Sigmoid colon (tissue), 6 donors: ENCODE measurements at regions not wholly inside any gene's neighbourhood (a gene's known extent, or its start where the extent isn't known, plus 50 kb on each side); places are given as distances from the start of the nearest gene placed in this dataset.
A peak's percentile ranks its signal among the peaks of the same experiment; 100 is the strongest.

Experiments
- DNase-seq: peaks from one replicate; pipeline ENCODE4 v3.0.0-alpha.2; 2019
- H3K27ac ChIP-seq, 4 donors: fragments of 200-600 bp; sonication (generic); one replicate each; pipeline ENCODE4 v1.5.1; 2016 to 2019; ENCODE audit warnings: mild to moderate bottlenecking in 1 of 4
- H3K27me3 ChIP-seq, 3 donors: fragments of 200-600 bp; sonication (generic); one replicate each; pipeline ENCODE4 v1.5.1; 2019; ENCODE audit warnings: mild to moderate bottlenecking in 1 of 3
- H3K36me3 ChIP-seq, 4 donors: fragments of 200-600 bp; sonication (generic); one replicate each; pipeline ENCODE4 v1.5.1; 2016 to 2019
- H3K4me1 ChIP-seq, 4 donors: fragments of 200-600 bp; sonication (generic); one replicate each; pipeline ENCODE4 v1.5.1; 2017 to 2019
- H3K4me3 ChIP-seq, 4 donors: fragments of 200-600 bp; sonication (generic); one replicate each; pipeline ENCODE4 v1.5.1; 2017 to 2019; ENCODE audit warnings: mild to moderate bottlenecking in 2 of 4, moderate library complexity in 1 of 4
- H3K9me3 ChIP-seq, 4 donors: fragments of 200-600 bp in 3 of 4; sonication (generic) in 3 of 4; one replicate each; pipeline versions ENCODE4 v1.5.1 to v1.6.1; 2013 to 2019
- CTCF ChIP-seq, 4 experiments: fragments of 450-650 bp in 3 of 4; fragments of 200-600 bp in 1 of 4; IDR thresholded peaks; one replicate each; pipeline ENCODE4 v1.5.1; 2016 to 2019; ENCODE audit warnings: antibody characterized with exemption in 4 of 4, mild to moderate bottlenecking in 3 of 4, moderate library complexity in 2 of 4
- EP300 ChIP-seq, 4 donors: sonication (generic); formaldehyde crosslinking; IDR thresholded peaks; one replicate each; pipeline ENCODE4 v1.6.1; 2017; ENCODE audit warnings: antibody characterized with exemption in 4 of 4
- POLR2A ChIP-seq, 2 donors: fragments of 450-650 bp; IDR thresholded peaks; one replicate each; pipeline ENCODE4 v1.6.1; 2016; ENCODE audit warnings: antibody characterized with exemption in 2 of 2, mild to moderate bottlenecking in 2 of 2, moderate library complexity in 2 of 2
- POLR2AphosphoS5 ChIP-seq, 4 donors: sonication (generic); formaldehyde crosslinking; IDR thresholded peaks; one replicate each; pipeline ENCODE4 v1.6.1; 2017; ENCODE audit warnings: antibody characterized with exemption in 4 of 4
- WGBS, 2 donors: extraction: QIAGEN DNeasy Blood & Tissue Kit; methylation state at CpG; one replicate each; pipeline ENCODE4 v1.1.7; 2013; 5-methylcytosine and 5-hydroxymethylcytosine counted together
- intact Hi-C: fragments of 100-400 bp; cut with DNase I; formaldehyde crosslinking; loops from one replicate; pipeline ENCODE4 v1.15.1; 2023
- donor health status: healthy with polysubstance abuse.
- donor health status: healthy.

- intact Hi-C loops = no loop called here
- TF ChIP-seq EP300 (IDR thresholded peaks at IDR 0.05) (no peak), CTCF (IDR thresholded peaks at IDR 0.05) (no peak), POLR2AphosphoS5 (IDR thresholded peaks at IDR 0.05) (no peak), POLR2A (IDR thresholded peaks at IDR 0.05) (no peak)
- 85 to 86% methylated on average over 30 of the region's 30 CpGs for WGBS, 2 donors
Observed at GRCh38 chr22:27310966-27311697, 490.4 kb downstream of the MN1 start.

GRCh38 chr22:27311698-27312550 is 489.6 kb downstream of the MN1 start:
- TF ChIP-seq POLR2A (IDR thresholded peaks at IDR 0.05) = no peak
- Histone ChIP-seq H3K27ac (no peak overlapping the region), H3K27me3 (no peaks in the 10 kb centered on the region), H3K9me3 (no peaks in the 10 kb centered on the region), H3K4me3 (no peak overlapping the region), H3K4me1 (peaks cover 0 to 6% (median 0%) of the 10 kb centered on the region in 4 donors), H3K36me3 (no peaks in the 10 kb centered on the region)
- no peak for DNase-seq
- 35 to 50% methylated on average over 16 of the region's 16 CpGs for WGBS, 2 donors
- intact Hi-C loops = no loop called here

More at GRCh38 chr22:27310966-27311697, 490.4 kb downstream of the MN1 start:
- Histone ChIP-seq H3K27me3 (no peaks in the 10 kb centered on the region), H3K9me3 (no peaks in the 10 kb centered on the region), H3K36me3 (no peaks in the 10 kb centered on the region), H3K27ac (no peak overlapping the region), H3K4me3 (no peak overlapping the region), H3K4me1 (peaks cover 0 to 6% (median 0%) of the 10 kb centered on the region in 4 donors)
- DNase-seq = no peak

GRCh38 chr22:27312565-27312964 is 489.0 kb downstream of the MN1 start:
- Histone ChIP-seq H3K4me3 (no peak overlapping the region), H3K36me3 (no peaks in the 10 kb centered on the region), H3K27ac (peak overlapping the region in 1 of 4 donors; percentile 16), H3K27me3 (no peaks in the 10 kb centered on the region), H3K4me1 (peaks cover 0 to 11% (median 5%) of the 10 kb centered on the region in 4 donors), H3K9me3 (no peaks in the 10 kb centered on the region)
- intact Hi-C loops = no loop called here
- TF ChIP-seq CTCF (IDR thresholded peaks at IDR 0.05) = no peak
- no peak for TF ChIP-seq POLR2A (IDR thresholded peaks at IDR 0.05)
- no peak for DNase-seq
- 85 to 93% methylated on average over 8 of the region's 8 CpGs for WGBS, 2 donors

DNA sequence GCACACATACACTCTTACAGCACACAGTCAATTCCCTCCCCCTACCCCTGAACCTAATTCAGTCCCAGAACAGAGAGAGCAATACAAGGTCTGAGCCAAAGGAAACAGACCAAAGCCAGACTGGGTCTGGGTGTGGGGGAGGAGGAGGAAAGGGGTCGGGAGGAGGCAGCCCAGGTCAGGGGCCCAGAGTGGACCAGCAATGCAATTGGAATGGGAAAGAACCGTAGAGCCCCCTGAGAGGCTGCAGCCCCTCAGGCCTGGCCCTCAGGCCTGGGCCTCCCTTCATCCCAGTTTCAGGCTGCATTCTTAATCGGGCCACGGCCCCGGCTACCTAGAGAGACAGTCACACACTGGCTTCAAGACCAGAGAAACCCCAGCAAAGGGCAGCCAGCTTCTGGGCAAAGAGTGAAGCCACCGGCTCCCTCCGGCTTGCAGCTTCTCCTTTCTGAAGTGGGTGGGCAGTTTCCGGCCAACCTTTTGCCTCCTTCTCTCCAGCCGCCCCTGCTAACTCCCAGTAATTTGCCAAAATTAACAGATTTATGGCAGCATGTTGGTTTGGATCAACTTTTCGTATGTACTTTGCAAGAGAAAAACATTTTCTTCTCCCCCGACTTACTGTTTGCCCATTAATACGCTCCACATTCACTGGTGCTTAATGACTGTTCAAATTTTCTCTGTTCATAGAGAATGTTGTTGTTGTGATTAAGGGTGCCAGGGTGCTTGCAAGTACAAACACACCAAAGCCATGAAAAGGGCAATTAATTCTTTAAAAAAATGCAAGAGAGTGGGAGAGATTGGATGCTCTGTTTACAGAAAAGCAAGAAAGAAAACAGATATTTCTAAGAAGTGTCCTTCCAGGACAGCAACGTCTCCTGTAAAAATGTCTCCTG is 488.3 kb downstream of the MN1 start:
- no peak for TF ChIP-seq CTCF (IDR thresholded peaks at IDR 0.05)
- intact Hi-C loops = no loop called here
- Histone ChIP-seq H3K27me3 (no peaks in the 10 kb centered on the region), H3K27ac (peak overlapping the region in 1 of 4 donors; percentile 16), H3K4me3 (no peak overlapping the region), H3K36me3 (no peaks in the 10 kb centered on the region), H3K4me1 (peaks cover 0 to 17% (median 11%) of the 10 kb centered on the region in 4 donors), H3K9me3 (no peaks in the 10 kb centered on the region)
- no peak for DNase-seq
- 64 to 80% methylated on average over 13 of the region's 13 CpGs for WGBS, 2 donors
